ENCODE measurements at regions not wholly inside any gene's neighbourhood (a gene's known extent, or its start where the extent isn't known, plus 50 kb on each side); places are given as distances from the start of the nearest gene placed in this dataset.

- TF ChIP-seq CTCF (IDR thresholded peaks at IDR 0.05; ENCODE audit: poor library complexity) (no peak), EZH2 (IDR thresholded peaks at IDR 0.05; ENCODE audit: borderline replicate concordance) (no peak), EZH2phosphoT487 (IDR thresholded peaks at IDR 0.05; ENCODE audit: low read depth, severe bottlenecking, unreplicated experiment) (no peak)
Observed at GRCh38 chr2:189285962-189286645, 106.5 kb upstream of the COL5A2 start.
